ENCODE measurements at regions not wholly inside any gene's neighbourhood (a gene's known extent, or its start where the extent isn't known, plus 50 kb on each side); places are given as distances from the start of the nearest gene placed in this dataset.

DNA sequence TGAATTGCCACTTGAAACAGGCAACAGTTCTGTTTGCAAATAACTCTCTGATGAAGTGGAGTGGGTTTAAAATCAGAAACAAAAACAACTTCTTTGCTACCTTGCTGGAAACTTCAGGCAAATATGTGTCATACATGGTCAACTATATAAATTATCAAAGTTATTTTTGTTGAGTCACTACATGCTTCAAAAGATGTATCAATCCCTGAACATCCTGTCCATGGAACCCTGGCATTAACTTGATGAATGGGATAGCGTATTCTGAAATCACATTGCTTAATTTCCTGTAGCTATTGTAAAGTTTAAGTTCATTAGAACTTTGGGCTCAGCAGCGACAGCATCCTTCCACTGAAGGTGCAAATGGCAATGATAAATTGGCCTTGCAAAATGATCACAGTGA lies 213.6 kb upstream of the MAF start:
- POLR2A ChIA-PET: no interaction called here
- H3K36me3 ChIP-seq (ENCODE audit: control insufficient read depth, insufficient read depth, low read length): no peaks in the 10 kb centered on the region
- no peak for DNase-seq (ENCODE audit: low read depth, low spot score)
- no peak overlapping the region for H3K4me3 ChIP-seq (ENCODE audit: low read depth in 2 of 2, low read length in 2 of 2)
- in situ Hi-C loops (cut with HindIII; ENCODE audit: low pct_unique_long_range_greater_than_20kb, low sequenced_read_pairs) (no loop called here), intact Hi-C loops (cut with micrococcal nuclease; ENCODE audit: unreplicated experiment) (no loop called here)
- no TSS peak for BruUV-seq (replicated peaks)
- no peak for ATAC-seq
- no peak overlapping the region for H3K27ac ChIP-seq (ENCODE audit: low read length)
- CTCF ChIA-PET: no interaction called here
- H3K27me3 ChIP-seq (ENCODE audit: control insufficient read depth, insufficient read depth, low read length): no peaks in the 10 kb centered on the region
- no peaks in the 10 kb centered on the region for H3K4me1 ChIP-seq (ENCODE audit: control insufficient read depth, insufficient read depth, low read length)
- H3K9me3 ChIP-seq (ENCODE audit: control insufficient read depth, insufficient read depth, low read depth, low read length): no peaks in the 10 kb centered on the region
- TF ChIP-seq POLR2AphosphoS5 (IDR thresholded peaks at IDR 0.05; ENCODE audit: low read depth, low read length) (no peak), SIN3A (IDR thresholded peaks at IDR 0.05; ENCODE audit: borderline replicate concordance, insufficient read depth, low read depth, low read length) (no peak), TCF7L2 (IDR thresholded peaks at IDR 0.05; ENCODE audit: low read depth, low read length) (no peak)
- TF ChIP-seq, protein P1, sequence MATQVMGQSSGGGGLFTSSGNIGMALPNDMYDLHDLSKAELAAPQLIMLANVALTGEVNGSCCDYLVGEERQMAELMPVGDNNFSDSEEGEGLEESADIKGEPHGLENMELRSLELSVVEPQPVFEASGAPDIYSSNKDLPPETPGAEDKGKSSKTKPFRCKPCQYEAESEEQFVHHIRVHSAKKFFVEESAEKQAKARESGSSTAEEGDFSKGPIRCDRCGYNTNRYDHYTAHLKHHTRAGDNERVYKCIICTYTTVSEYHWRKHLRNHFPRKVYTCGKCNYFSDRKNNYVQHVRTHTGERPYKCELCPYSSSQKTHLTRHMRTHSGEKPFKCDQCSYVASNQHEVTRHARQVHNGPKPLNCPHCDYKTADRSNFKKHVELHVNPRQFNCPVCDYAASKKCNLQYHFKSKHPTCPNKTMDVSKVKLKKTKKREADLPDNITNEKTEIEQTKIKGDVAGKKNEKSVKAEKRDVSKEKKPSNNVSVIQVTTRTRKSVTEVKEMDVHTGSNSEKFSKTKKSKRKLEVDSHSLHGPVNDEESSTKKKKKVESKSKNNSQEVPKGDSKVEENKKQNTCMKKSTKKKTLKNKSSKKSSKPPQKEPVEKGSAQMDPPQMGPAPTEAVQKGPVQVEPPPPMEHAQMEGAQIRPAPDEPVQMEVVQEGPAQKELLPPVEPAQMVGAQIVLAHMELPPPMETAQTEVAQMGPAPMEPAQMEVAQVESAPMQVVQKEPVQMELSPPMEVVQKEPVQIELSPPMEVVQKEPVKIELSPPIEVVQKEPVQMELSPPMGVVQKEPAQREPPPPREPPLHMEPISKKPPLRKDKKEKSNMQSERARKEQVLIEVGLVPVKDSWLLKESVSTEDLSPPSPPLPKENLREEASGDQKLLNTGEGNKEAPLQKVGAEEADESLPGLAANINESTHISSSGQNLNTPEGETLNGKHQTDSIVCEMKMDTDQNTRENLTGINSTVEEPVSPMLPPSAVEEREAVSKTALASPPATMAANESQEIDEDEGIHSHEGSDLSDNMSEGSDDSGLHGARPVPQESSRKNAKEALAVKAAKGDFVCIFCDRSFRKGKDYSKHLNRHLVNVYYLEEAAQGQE (IDR thresholded peaks at IDR 0.05; ENCODE audit: insufficient read depth in 1 of 2, low read depth in 2 of 2, low read length in 1 of 2): no peak
- TF ChIP-seq, protein P2, sequence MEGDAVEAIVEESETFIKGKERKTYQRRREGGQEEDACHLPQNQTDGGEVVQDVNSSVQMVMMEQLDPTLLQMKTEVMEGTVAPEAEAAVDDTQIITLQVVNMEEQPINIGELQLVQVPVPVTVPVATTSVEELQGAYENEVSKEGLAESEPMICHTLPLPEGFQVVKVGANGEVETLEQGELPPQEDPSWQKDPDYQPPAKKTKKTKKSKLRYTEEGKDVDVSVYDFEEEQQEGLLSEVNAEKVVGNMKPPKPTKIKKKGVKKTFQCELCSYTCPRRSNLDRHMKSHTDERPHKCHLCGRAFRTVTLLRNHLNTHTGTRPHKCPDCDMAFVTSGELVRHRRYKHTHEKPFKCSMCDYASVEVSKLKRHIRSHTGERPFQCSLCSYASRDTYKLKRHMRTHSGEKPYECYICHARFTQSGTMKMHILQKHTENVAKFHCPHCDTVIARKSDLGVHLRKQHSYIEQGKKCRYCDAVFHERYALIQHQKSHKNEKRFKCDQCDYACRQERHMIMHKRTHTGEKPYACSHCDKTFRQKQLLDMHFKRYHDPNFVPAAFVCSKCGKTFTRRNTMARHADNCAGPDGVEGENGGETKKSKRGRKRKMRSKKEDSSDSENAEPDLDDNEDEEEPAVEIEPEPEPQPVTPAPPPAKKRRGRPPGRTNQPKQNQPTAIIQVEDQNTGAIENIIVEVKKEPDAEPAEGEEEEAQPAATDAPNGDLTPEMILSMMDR (IDR thresholded peaks at IDR 0.05): no peak

DNA sequence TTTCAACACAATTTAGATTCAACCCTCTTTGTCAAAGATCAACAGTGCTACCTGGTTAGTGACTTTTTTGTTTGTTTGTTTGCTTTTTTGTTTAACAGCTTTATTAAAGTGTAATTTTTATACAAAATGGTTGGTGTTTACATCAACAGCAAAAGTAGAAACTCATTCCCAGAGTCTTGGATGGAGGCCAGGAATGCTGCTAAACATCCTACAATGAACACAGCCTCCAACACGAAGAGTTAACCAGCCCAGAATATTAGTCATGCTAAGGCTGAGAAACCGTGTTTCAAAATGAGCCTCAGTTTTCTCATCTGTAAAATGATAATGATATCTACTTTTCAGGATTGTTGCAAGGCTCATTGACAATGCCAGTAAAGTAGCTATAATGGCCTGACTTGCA lies 211.0 kb upstream of the MAF start:
- no peaks in the 10 kb centered on the region; the same call in 1 of the 2 replicates for H3K9me3 ChIP-seq (ENCODE audit: control insufficient read depth, insufficient read depth, low read depth, low read length)
- H3K4me1 ChIP-seq (ENCODE audit: control insufficient read depth, insufficient read depth, low read length): no peaks in the 10 kb centered on the region
- ATAC-seq: no peak
- H3K4me3 ChIP-seq (ENCODE audit: low read depth in 2 of 2, low read length in 2 of 2): no peak overlapping the region
- no TSS peak for BruUV-seq (replicated peaks)
- ChIA-PET POLR2A (no interaction called here), CTCF (no interaction called here)
- no peak for TF ChIP-seq POLR2AphosphoS5 (IDR thresholded peaks at IDR 0.05; ENCODE audit: low read depth, low read length)
- TF ChIP-seq SIN3A (IDR thresholded peaks at IDR 0.05; ENCODE audit: borderline replicate concordance, insufficient read depth, low read depth, low read length): no peak
- TF ChIP-seq, protein P2 (IDR thresholded peaks at IDR 0.05): no peak
- TF ChIP-seq, protein P1 (IDR thresholded peaks at IDR 0.05; ENCODE audit: insufficient read depth in 1 of 2, low read depth in 2 of 2, low read length in 1 of 2): no peak
- TF ChIP-seq TCF7L2 (IDR thresholded peaks at IDR 0.05; ENCODE audit: low read depth, low read length): no peak
- in situ Hi-C loops (cut with HindIII; ENCODE audit: low pct_unique_long_range_greater_than_20kb, low sequenced_read_pairs): no loop called here
- no peak overlapping the region for H3K27ac ChIP-seq (ENCODE audit: low read length)
- no peaks in the 10 kb centered on the region for H3K27me3 ChIP-seq (ENCODE audit: control insufficient read depth, insufficient read depth, low read length)
- intact Hi-C loops (cut with micrococcal nuclease; ENCODE audit: unreplicated experiment): no loop called here
- no peak for DNase-seq (ENCODE audit: low read depth, low spot score)
- no peaks in the 10 kb centered on the region for H3K36me3 ChIP-seq (ENCODE audit: control insufficient read depth, insufficient read depth, low read length)
